ENCODE measurements at regions not wholly inside any gene's neighbourhood (a gene's known extent, or its start where the extent isn't known, plus 50 kb on each side); places are given as distances from the start of the nearest gene placed in this dataset.

- Histone ChIP-seq H3K27me3 (replicated peaks; ENCODE audit: insufficient read depth, low read length) (no peaks in the 10 kb centered on the region), H3K4me2 (ENCODE audit: low read depth, low read length) (no peak overlapping the region), H3K27ac (ENCODE audit: low read length) (no peak overlapping the region), H3K9ac (ENCODE audit: low read length) (no peak overlapping the region), H3F3A (ENCODE audit: insufficient read depth, low read length) (no peaks in the 10 kb centered on the region), H3K36me3 (replicated peaks; ENCODE audit: insufficient read depth, low read length) (no peaks in the 10 kb centered on the region), H3K9me2 (replicated peaks; ENCODE audit: insufficient read depth, low read length) (no peaks in the 10 kb centered on the region), H3K9me3 (replicated peaks; ENCODE audit: insufficient read depth, low read length) (no peaks in the 10 kb centered on the region), H2AFZ (ENCODE audit: low read length) (no peak overlapping the region), H3K4me1 (ENCODE audit: low read length) (no peaks in the 10 kb centered on the region), H4K20me1 (ENCODE audit: insufficient read depth, low read length) (no peaks in the 10 kb centered on the region), H3K79me2 (ENCODE audit: low read length) (no peaks in the 10 kb centered on the region), H3K4me3 (ENCODE audit: low read length) (no peak overlapping the region)
- TF ChIP-seq CTCF (IDR thresholded peaks at IDR 0.05; ENCODE audit: low read length) (no peak), EZH2phosphoT487 (IDR thresholded peaks at IDR 0.05; ENCODE audit: low read length) (no peak), EZH2 (optimal IDR thresholded peaks at IDR 0.05; ENCODE audit: low read depth, low read length) (no peak)
- no peak for DNase-seq
Observed at GRCh38 chr20:7660165-7660564, 280.1 kb downstream of the HAO1 start.

- DNase-seq, result no peak
- Histone ChIP-seq H3K79me2 (ENCODE audit: low read length) (no peaks in the 10 kb centered on the region), H3K9me2 (replicated peaks; ENCODE audit: insufficient read depth, low read length) (no peaks in the 10 kb centered on the region), H3K9me3 (replicated peaks; ENCODE audit: insufficient read depth, low read length) (no peaks in the 10 kb centered on the region), H3K4me2 (ENCODE audit: low read depth, low read length) (no peak overlapping the region), H3K9ac (ENCODE audit: low read length) (no peak overlapping the region), H3K27me3 (replicated peaks; ENCODE audit: insufficient read depth, low read length) (no peaks in the 10 kb centered on the region), H4K20me1 (ENCODE audit: insufficient read depth, low read length) (no peaks in the 10 kb centered on the region), H3K4me3 (ENCODE audit: low read length) (no peak overlapping the region), H3K27ac (ENCODE audit: low read length) (no peak overlapping the region), H2AFZ (ENCODE audit: low read length) (no peak overlapping the region), H3F3A (ENCODE audit: insufficient read depth, low read length) (no peaks in the 10 kb centered on the region), H3K36me3 (replicated peaks; ENCODE audit: insufficient read depth, low read length) (no peaks in the 10 kb centered on the region), H3K4me1 (ENCODE audit: low read length) (no peaks in the 10 kb centered on the region)
- TF ChIP-seq EZH2 (optimal IDR thresholded peaks at IDR 0.05; ENCODE audit: low read depth, low read length), result no peak
- TF ChIP-seq CTCF (IDR thresholded peaks at IDR 0.05; ENCODE audit: low read length), result no peak
- TF ChIP-seq EZH2phosphoT487 (IDR thresholded peaks at IDR 0.05; ENCODE audit: low read length), result no peak
Observed at GRCh38 chr20:7665376-7665775, 274.9 kb downstream of the HAO1 start.

GRCh38 chr20:7667194-7667593 is 273.1 kb downstream of the HAO1 start:
- H3K79me2 ChIP-seq (ENCODE audit: low read length), result no peaks in the 10 kb centered on the region
- H3K27ac ChIP-seq (ENCODE audit: low read length), result no peak overlapping the region
- H3K9me2 ChIP-seq (replicated peaks; ENCODE audit: insufficient read depth, low read length), result no peaks in the 10 kb centered on the region
- H3K9ac ChIP-seq (ENCODE audit: low read length), result no peak overlapping the region
- H2AFZ ChIP-seq (ENCODE audit: low read length), result no peak overlapping the region
- H3F3A ChIP-seq (ENCODE audit: insufficient read depth, low read length), result no peaks in the 10 kb centered on the region
- no peak overlapping the region for H3K4me2 ChIP-seq (ENCODE audit: low read depth, low read length)
- H4K20me1 ChIP-seq (ENCODE audit: insufficient read depth, low read length), result no peaks in the 10 kb centered on the region
- DNase-seq, result no peak
- no peaks in the 10 kb centered on the region for H3K4me1 ChIP-seq (ENCODE audit: low read length)
- H3K4me3 ChIP-seq (ENCODE audit: low read length), result no peak overlapping the region
- H3K27me3 ChIP-seq (replicated peaks; ENCODE audit: insufficient read depth, low read length), result no peaks in the 10 kb centered on the region
- H3K36me3 ChIP-seq (replicated peaks; ENCODE audit: insufficient read depth, low read length), result no peaks in the 10 kb centered on the region
- no peak for TF ChIP-seq CTCF (IDR thresholded peaks at IDR 0.05; ENCODE audit: low read length)
- no peaks in the 10 kb centered on the region for H3K9me3 ChIP-seq (replicated peaks; ENCODE audit: insufficient read depth, low read length)

GRCh38 chr20:7672571-7672970 is 267.7 kb downstream of the HAO1 start:
- TF ChIP-seq CTCF (IDR thresholded peaks at IDR 0.05; ENCODE audit: low read length), result no peak
- TF ChIP-seq EZH2 (optimal IDR thresholded peaks at IDR 0.05; ENCODE audit: low read depth, low read length), result no peak
- no peak for TF ChIP-seq EZH2phosphoT487 (IDR thresholded peaks at IDR 0.05; ENCODE audit: low read length)
- no peak overlapping the region for H2AFZ ChIP-seq (ENCODE audit: low read length)
- H3K36me3 ChIP-seq (replicated peaks; ENCODE audit: insufficient read depth, low read length), result no peaks in the 10 kb centered on the region
- H3K79me2 ChIP-seq (ENCODE audit: low read length), result no peaks in the 10 kb centered on the region
- H3K4me3 ChIP-seq (ENCODE audit: low read length), result no peak overlapping the region
- DNase-seq, result no peak
- no peak overlapping the region for H3K27ac ChIP-seq (ENCODE audit: low read length)
- no peak overlapping the region for H3K4me2 ChIP-seq (ENCODE audit: low read depth, low read length)
- no peaks in the 10 kb centered on the region for H3F3A ChIP-seq (ENCODE audit: insufficient read depth, low read length)
- H3K9me2 ChIP-seq (replicated peaks; ENCODE audit: insufficient read depth, low read length), result no peaks in the 10 kb centered on the region
- H3K9me3 ChIP-seq (replicated peaks; ENCODE audit: insufficient read depth, low read length), result no peaks in the 10 kb centered on the region
- no peak overlapping the region for H3K9ac ChIP-seq (ENCODE audit: low read length)
- no peaks in the 10 kb centered on the region for H3K4me1 ChIP-seq (ENCODE audit: low read length)
- no peaks in the 10 kb centered on the region for H4K20me1 ChIP-seq (ENCODE audit: insufficient read depth, low read length)
- H3K27me3 ChIP-seq (replicated peaks; ENCODE audit: insufficient read depth, low read length), result no peaks in the 10 kb centered on the region
